CD14-positive monocyte (primary cell): ENCODE measurements at regions not wholly inside any gene's neighbourhood (a gene's known extent, or its start where the extent isn't known, plus 50 kb on each side); places are given as distances from the start of the nearest gene placed in this dataset.

Experiments
- DNase-seq, 3 donors: peaks; one replicate each; pipeline ENCODE4 v3.0.0-alpha.2; 2011 to 2022
- H2AFZ ChIP-seq: 2 replicates; pipeline ENCODE4 v1.6.0; 2012; ENCODE audit warnings: mild to moderate bottlenecking, low read depth, low read length, inconsistent platforms; ENCODE audit not compliant: insufficient read depth, poor library complexity, severe bottlenecking
- H3K27ac ChIP-seq, 2 donors: 1 replicate in 1 of 2; 2 replicates in 1 of 2; pipeline ENCODE4 v1.5.1; 2012 to 2013; ENCODE audit warnings: low read length in 2 of 2, control low read depth in 1 of 2, inconsistent platforms in 1 of 2, low read depth in 1 of 2, mild to moderate bottlenecking in 1 of 2
- H3K27me3 ChIP-seq, 2 donors: one replicate each; pipeline versions ENCODE4 v1.6.0 to v1.6.1; 2011 to 2013; ENCODE audit warnings: low read length in 2 of 2; ENCODE audit not compliant: control insufficient read depth in 2 of 2, insufficient read depth in 2 of 2
- H3K36me3 ChIP-seq, 2 donors: replicated peaks in 1 of 2; 1 replicate in 1 of 2; 2 replicates in 1 of 2; pipeline versions ENCODE4 v1.5.1 to v1.6.1; 2012 to 2013; ENCODE audit warnings: low read length in 2 of 2, control low read depth in 1 of 2, inconsistent platforms in 1 of 2, mild to moderate bottlenecking in 1 of 2; ENCODE audit not compliant: insufficient read depth in 2 of 2, control insufficient read depth in 1 of 2
- H3K4me1 ChIP-seq, 2 donors: 1 replicate in 1 of 2; 2 replicates in 1 of 2; pipeline versions ENCODE4 v1.5.1 to v1.6.1; 2012 to 2013; ENCODE audit warnings: low read length in 2 of 2, control low read depth in 1 of 2, inconsistent platforms in 1 of 2, mild to moderate bottlenecking in 1 of 2, moderate library complexity in 1 of 2; ENCODE audit not compliant: insufficient read depth in 2 of 2, control insufficient read depth in 1 of 2
- H3K4me2 ChIP-seq: replicated peaks from 2 replicates; pipeline ENCODE3; 2012; ENCODE audit warnings: low read length, moderate library complexity, mild to moderate bottlenecking; ENCODE audit not compliant: poor library complexity, severe bottlenecking; ENCODE audit errors: extremely low read depth
- H3K4me3 ChIP-seq, 3 experiments: fragments of 200-600 bp in 1 of 3; sonication (generic) in 1 of 3; replicated peaks in 1 of 3; 1 replicate in 2 of 3; 2 replicates in 1 of 3; pipeline ENCODE4 v1.5.1; 2011 to 2013; ENCODE audit warnings: low read length in 3 of 3, mild to moderate bottlenecking in 3 of 3, control low read depth in 2 of 3, low read depth in 2 of 3, inconsistent platforms in 1 of 3, moderate library complexity in 1 of 3
- H3K79me2 ChIP-seq: 2 replicates; pipeline ENCODE4 v1.6.0; 2012; ENCODE audit warnings: mild to moderate bottlenecking, control low read depth, inconsistent platforms, low read length, moderate library complexity; ENCODE audit not compliant: insufficient read depth
- H3K9ac ChIP-seq: 2 replicates; pipeline ENCODE4 v1.6.0; 2017; ENCODE audit warnings: low read length, mild to moderate bottlenecking; ENCODE audit not compliant: insufficient read depth, poor library complexity, severe bottlenecking
- H3K9me3 ChIP-seq, 2 donors: replicated peaks in 1 of 2; 1 replicate in 1 of 2; 2 replicates in 1 of 2; pipeline versions ENCODE4 v1.5.1 to v1.6.1; 2012 to 2013; ENCODE audit warnings: low read length in 2 of 2, control low read depth in 1 of 2; ENCODE audit not compliant: control insufficient read depth in 1 of 2, insufficient read depth in 1 of 2
- H4K20me1 ChIP-seq: 2 replicates; pipeline ENCODE4 v1.6.0; 2012; ENCODE audit warnings: mild to moderate bottlenecking, low read length, control low read depth, moderate library complexity; ENCODE audit not compliant: insufficient read depth
- H3K27ac Mint-ChIP-seq, 7 donors: one replicate each; pipeline ENCODE4 v1.8.0; 2020; ENCODE audit warnings: mild to moderate bottlenecking in 7 of 7, mixed read lengths in 7 of 7, moderate library complexity in 6 of 7, inconsistent platforms in 2 of 7
- H3K27me3 Mint-ChIP-seq, 3 donors: one replicate each; pipeline ENCODE4 v1.8.0; 2021 to 2022; ENCODE audit warnings: low read depth in 3 of 3, mild to moderate bottlenecking in 3 of 3, mixed read lengths in 3 of 3, moderate library complexity in 3 of 3, inconsistent platforms in 1 of 3
- H3K36me3 Mint-ChIP-seq, 2 donors: one replicate each; pipeline ENCODE4 v1.8.0; 2020; ENCODE audit warnings: mixed read lengths in 2 of 2, inconsistent platforms in 1 of 2, mild to moderate bottlenecking in 1 of 2
- H3K4me1 Mint-ChIP-seq: one replicate; pipeline ENCODE4 v1.8.0; 2020; ENCODE audit warnings: mild to moderate bottlenecking, mixed read lengths
- H3K4me3 Mint-ChIP-seq, 2 donors: one replicate each; pipeline ENCODE4 v1.8.0; 2020; ENCODE audit warnings: mild to moderate bottlenecking in 2 of 2, mixed read lengths in 2 of 2, moderate library complexity in 1 of 2
- H3K9me3 Mint-ChIP-seq, 7 donors: one replicate each; pipeline ENCODE4 v1.8.0; 2020 to 2022; ENCODE audit warnings: mixed read lengths in 7 of 7, mild to moderate bottlenecking in 6 of 7, moderate library complexity in 6 of 7, inconsistent platforms in 2 of 7
- WGBS: methylation state at CpG from one replicate; pipeline ENCODE4 v1.1.5; 2013; ENCODE audit warnings: missing lambda C conversion rate; ENCODE audit not compliant: insufficient coverage; 5-methylcytosine and 5-hydroxymethylcytosine counted together
- intact Hi-C, 2 donors: fragments of 100-400 bp; cut with micrococcal nuclease; formaldehyde crosslinking; loops; one replicate each; pipeline versions ENCODE4 v1.15.0 to v1.15.1; 2023
- TF ChIP-seq, protein P1 (sequence below): fragments of 200-600 bp; IDR thresholded peaks from one replicate; pipeline ENCODE4 v1.8.0; 2022; ENCODE audit warnings: antibody characterized with exemption, mild to moderate bottlenecking

DNA sequence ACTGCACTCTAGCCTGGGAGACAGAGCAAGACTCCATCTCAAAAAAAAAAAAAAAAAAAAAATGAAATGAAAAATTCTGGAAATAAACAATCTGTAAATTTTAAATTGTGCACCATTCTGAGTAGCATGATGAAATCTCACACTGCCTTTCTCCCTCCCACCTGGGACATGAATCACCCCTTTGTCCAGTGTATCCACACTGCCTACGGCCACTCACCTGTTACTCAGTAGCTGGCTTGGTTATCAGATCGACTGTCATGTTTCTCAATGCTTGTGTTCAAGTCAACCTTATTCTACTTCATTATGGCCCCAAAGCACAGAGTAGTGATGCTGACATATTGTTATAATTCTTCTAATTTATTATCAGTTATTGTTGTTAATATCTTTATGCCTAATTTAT, 58.7 kb upstream of the MTHFD1L start:
- H3K4me1 ChIP-seq = no peaks in the 10 kb centered on the region
- no CpG with 5 or more reads among the region's 2 CpGs for WGBS
- TF ChIP-seq, protein P1, sequence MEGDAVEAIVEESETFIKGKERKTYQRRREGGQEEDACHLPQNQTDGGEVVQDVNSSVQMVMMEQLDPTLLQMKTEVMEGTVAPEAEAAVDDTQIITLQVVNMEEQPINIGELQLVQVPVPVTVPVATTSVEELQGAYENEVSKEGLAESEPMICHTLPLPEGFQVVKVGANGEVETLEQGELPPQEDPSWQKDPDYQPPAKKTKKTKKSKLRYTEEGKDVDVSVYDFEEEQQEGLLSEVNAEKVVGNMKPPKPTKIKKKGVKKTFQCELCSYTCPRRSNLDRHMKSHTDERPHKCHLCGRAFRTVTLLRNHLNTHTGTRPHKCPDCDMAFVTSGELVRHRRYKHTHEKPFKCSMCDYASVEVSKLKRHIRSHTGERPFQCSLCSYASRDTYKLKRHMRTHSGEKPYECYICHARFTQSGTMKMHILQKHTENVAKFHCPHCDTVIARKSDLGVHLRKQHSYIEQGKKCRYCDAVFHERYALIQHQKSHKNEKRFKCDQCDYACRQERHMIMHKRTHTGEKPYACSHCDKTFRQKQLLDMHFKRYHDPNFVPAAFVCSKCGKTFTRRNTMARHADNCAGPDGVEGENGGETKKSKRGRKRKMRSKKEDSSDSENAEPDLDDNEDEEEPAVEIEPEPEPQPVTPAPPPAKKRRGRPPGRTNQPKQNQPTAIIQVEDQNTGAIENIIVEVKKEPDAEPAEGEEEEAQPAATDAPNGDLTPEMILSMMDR = no peak
- peaks cover 0 to 2% (median 0%) of the 10 kb centered on the region in 7 donors for H3K9me3 Mint-ChIP-seq
- H3K27me3 Mint-ChIP-seq = peaks cover 7 to 9% (median 7%) of the 10 kb centered on the region in 3 donors
- H3K9me3 ChIP-seq = no peaks in the 10 kb centered on the region
- H3K4me2 ChIP-seq = no peak overlapping the region
- no peak overlapping the region for H3K27ac Mint-ChIP-seq
- no peak overlapping the region for H3K4me3 Mint-ChIP-seq
- no peak overlapping the region for H3K9ac ChIP-seq
- H4K20me1 ChIP-seq = no peaks in the 10 kb centered on the region
- H3K27ac ChIP-seq = no peak overlapping the region
- intact Hi-C loops = no loop called here
- no peaks in the 10 kb centered on the region for H3K36me3 Mint-ChIP-seq
- H3K36me3 ChIP-seq = no peaks in the 10 kb centered on the region
- H3K79me2 ChIP-seq = no peaks in the 10 kb centered on the region
- H3K4me1 Mint-ChIP-seq = no peaks in the 10 kb centered on the region
- H3K4me3 ChIP-seq = no peak overlapping the region
- H3K27me3 ChIP-seq = no peaks in the 10 kb centered on the region
- no peak for DNase-seq
- H2AFZ ChIP-seq = no peak overlapping the region

DNA sequence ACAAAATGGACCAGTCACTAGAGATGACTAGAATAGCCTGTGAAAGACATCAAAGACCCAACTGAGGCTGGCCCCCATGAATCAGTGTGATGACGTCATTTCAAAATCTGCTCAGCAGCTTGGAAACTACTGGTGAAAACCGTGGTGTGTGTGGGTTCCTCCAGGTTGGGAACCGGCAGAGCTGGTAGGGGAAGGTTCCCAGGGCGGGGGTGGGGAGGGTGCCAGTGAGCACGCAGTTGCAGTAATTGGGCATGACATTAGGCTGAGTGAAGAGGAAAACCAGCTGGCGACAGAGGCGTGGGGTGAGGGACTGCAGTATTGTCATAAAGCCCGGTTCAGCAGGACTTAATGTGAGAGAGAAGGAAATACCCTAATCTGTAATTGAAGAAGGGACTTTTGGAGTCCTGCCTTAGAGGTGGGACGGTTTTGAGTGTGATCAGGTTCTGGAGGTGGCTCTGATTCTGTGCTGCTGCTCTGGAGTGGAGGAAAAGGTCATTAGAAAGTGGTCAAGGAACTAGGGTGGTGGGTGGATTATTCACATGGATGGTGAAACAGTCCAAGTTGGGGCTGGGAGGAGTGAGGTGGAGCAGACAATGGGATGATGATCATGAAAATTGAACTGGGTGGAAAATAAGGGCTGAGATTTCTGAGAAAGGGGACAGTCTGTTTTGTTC, 52.0 kb upstream of the MTHFD1L start:
- H3K27me3 Mint-ChIP-seq = peaks cover 7 to 16% (median 10%) of the 10 kb centered on the region in 3 donors
- H3K4me3 Mint-ChIP-seq = no peak overlapping the region
- Histone ChIP-seq H3K79me2 (no peaks in the 10 kb centered on the region), H3K9me3 (no peaks in the 10 kb centered on the region), H2AFZ (no peak overlapping the region), H3K27ac (no peak overlapping the region), H3K4me2 (no peak overlapping the region), H3K9ac (no peak overlapping the region), H3K27me3 (peaks cover 0 to 2% of the 10 kb centered on the region in 2 donors), H3K4me1 (no peaks in the 10 kb centered on the region), H3K36me3 (no peaks in the 10 kb centered on the region), H4K20me1 (no peaks in the 10 kb centered on the region), H3K4me3 (no peak overlapping the region)
- H3K9me3 Mint-ChIP-seq = no peaks in the 10 kb centered on the region
- WGBS = 87% methylated on average over 9 of the region's 9 CpGs
- TF ChIP-seq, protein P1 = no peak
- intact Hi-C loops = loop anchor here (5.0 to 10.0 kb wide), 3 partner anchors 399 to 879 kb away; no protein-coding TSS in a partner anchor
- H3K4me1 Mint-ChIP-seq = peaks cover 4% of the 10 kb centered on the region
- no peaks in the 10 kb centered on the region for H3K36me3 Mint-ChIP-seq
- H3K27ac Mint-ChIP-seq = peak overlapping the region in 1 of 7 donors; percentile 33
- DNase-seq = no peak
